Tibial nerve (tissue), 4 donors: ENCODE measurements at regions not wholly inside any gene's neighbourhood (a gene's known extent, or its start where the extent isn't known, plus 50 kb on each side); places are given as distances from the start of the nearest gene placed in this dataset.

Experiments used
- DNase-seq, 2 donors: peaks; one replicate each; pipeline ENCODE4 v3.0.0-alpha.2; 2019; ENCODE audit warnings: low spot score in 2 of 2
- H3K27ac ChIP-seq, 4 donors: fragments of 200-600 bp; sonication (generic) in 3 of 4; one replicate each; pipeline ENCODE4 v1.5.1; 2017 to 2019; ENCODE audit warnings: mild to moderate bottlenecking in 1 of 4
- H3K27me3 ChIP-seq, 2 donors: fragments of 200-600 bp; sonication (generic) in 1 of 2; one replicate each; pipeline versions ENCODE4 v1.5.1 to v1.6.0; 2017 to 2019
- H3K36me3 ChIP-seq, 3 donors: fragments of 200-600 bp; sonication (generic); one replicate each; pipeline ENCODE4 v1.5.1; 2018 to 2019
- H3K4me1 ChIP-seq, 4 donors: fragments of 200-600 bp; sonication (generic) in 3 of 4; one replicate each; pipeline ENCODE4 v1.5.1; 2017 to 2019
- H3K4me3 ChIP-seq, 4 donors: fragments of 200-600 bp; sonication (generic) in 3 of 4; one replicate each; pipeline ENCODE4 v1.5.1; 2017 to 2019; ENCODE audit warnings: mild to moderate bottlenecking in 1 of 4, moderate library complexity in 1 of 4
- H3K9me3 ChIP-seq, 4 donors: fragments of 200-600 bp; sonication (generic) in 3 of 4; one replicate each; pipeline ENCODE4 v1.5.1; 2017 to 2019
- CTCF ChIP-seq, 5 experiments: fragments of 200-600 bp in 3 of 5; fragments of 450-650 bp in 2 of 5; sonication (generic) in 3 of 5; IDR thresholded peaks; one replicate each; pipeline ENCODE4 v1.5.1; 2016 to 2019; ENCODE audit warnings: antibody characterized with exemption in 5 of 5, mild to moderate bottlenecking in 3 of 5, moderate library complexity in 2 of 5
- EP300 ChIP-seq, 2 donors: sonication (generic); formaldehyde crosslinking; IDR thresholded peaks; one replicate each; pipeline ENCODE4 v1.6.1; 2017; ENCODE audit warnings: antibody characterized with exemption in 2 of 2, mild to moderate bottlenecking in 1 of 2
- POLR2A ChIP-seq, 2 donors: fragments of 450-650 bp; IDR thresholded peaks; one replicate each; pipeline ENCODE4 v1.6.1; 2017; ENCODE audit warnings: antibody characterized with exemption in 2 of 2, mild to moderate bottlenecking in 2 of 2, moderate library complexity in 2 of 2
- WGBS, 2 donors: methylation state at CpG; one replicate each; pipeline ENCODE4 v1.1.5; 2018; 5-methylcytosine and 5-hydroxymethylcytosine counted together

- TF ChIP-seq POLR2A (IDR thresholded peaks at IDR 0.05) (peak; percentile 7 to 36), CTCF (IDR thresholded peaks at IDR 0.05) (peak in 1 of 5 experiments; percentile 6), EP300 (IDR thresholded peaks at IDR 0.05) (peak in 1 of 2 donors; percentile 75)
- no peak for DNase-seq
- Histone ChIP-seq H3K36me3 (no peaks in the 10 kb centered on the region), H3K27me3 (peaks cover 0 to 5% of the 10 kb centered on the region in 2 donors), H3K4me1 (peaks cover 0 to 9% (median 0%) of the 10 kb centered on the region in 4 donors), H3K27ac (peak overlapping the region; percentile 12 to 85 (median 70)), H3K4me3 (peak overlapping the region; percentile 19 to 55 (median 33)), H3K9me3 (no peaks in the 10 kb centered on the region)
- 4 to 9% methylated on average over 20 to 47 of the region's 47 CpGs for WGBS, 2 donors
Measured at GRCh38 chr7:12111422-12112405, 99.4 kb upstream of the TMEM106B start.

GRCh38 chr7:12117170-12117569 lies 93.9 kb upstream of the TMEM106B start:
- H3K4me3 ChIP-seq: no peak overlapping the region
- no peaks in the 10 kb centered on the region for H3K27me3 ChIP-seq
- no peak overlapping the region for H3K27ac ChIP-seq
- TF ChIP-seq EP300 (IDR thresholded peaks at IDR 0.05): no peak
- TF ChIP-seq CTCF (IDR thresholded peaks at IDR 0.05): no peak
- TF ChIP-seq POLR2A (IDR thresholded peaks at IDR 0.05): no peak
- WGBS, 2 donors: 71 to 91% methylated on average over 2 of the region's 2 CpGs
- no peak for DNase-seq
- no peaks in the 10 kb centered on the region for H3K9me3 ChIP-seq
- no peaks in the 10 kb centered on the region for H3K4me1 ChIP-seq
- no peaks in the 10 kb centered on the region for H3K36me3 ChIP-seq

GRCh38 chr7:12119620-12120303 lies 91.3 kb upstream of the TMEM106B start:
- WGBS, 2 donors: 60 to 68% methylated on average over 4 of the region's 4 CpGs
- DNase-seq: no peak
- Histone ChIP-seq H3K27me3 (no peaks in the 10 kb centered on the region), H3K9me3 (no peaks in the 10 kb centered on the region), H3K27ac (no peak overlapping the region), H3K4me3 (no peak overlapping the region), H3K4me1 (no peaks in the 10 kb centered on the region), H3K36me3 (no peaks in the 10 kb centered on the region)
- TF ChIP-seq CTCF (IDR thresholded peaks at IDR 0.05) (no peak), POLR2A (IDR thresholded peaks at IDR 0.05) (no peak), EP300 (IDR thresholded peaks at IDR 0.05) (no peak)

- H3K9me3 ChIP-seq: no peaks in the 10 kb centered on the region
- DNase-seq: no peak
- no peak overlapping the region for H3K4me3 ChIP-seq
- no peak for TF ChIP-seq POLR2A (IDR thresholded peaks at IDR 0.05)
- TF ChIP-seq EP300 (IDR thresholded peaks at IDR 0.05): no peak
- TF ChIP-seq CTCF (IDR thresholded peaks at IDR 0.05): no peak
- WGBS, 2 donors: 37 to 43% methylated on average over 1 of the region's 1 CpG
- H3K27ac ChIP-seq: no peak overlapping the region
- H3K4me1 ChIP-seq: no peaks in the 10 kb centered on the region
- H3K36me3 ChIP-seq: no peaks in the 10 kb centered on the region
- no peaks in the 10 kb centered on the region for H3K27me3 ChIP-seq
Measured at GRCh38 chr7:12120632-12121031, 90.5 kb upstream of the TMEM106B start.

GRCh38 chr7:12123172-12123571 lies 87.9 kb upstream of the TMEM106B start:
- H3K9me3 ChIP-seq: no peaks in the 10 kb centered on the region
- no peak overlapping the region for H3K4me3 ChIP-seq
- TF ChIP-seq POLR2A (IDR thresholded peaks at IDR 0.05) (no peak), EP300 (IDR thresholded peaks at IDR 0.05) (no peak), CTCF (IDR thresholded peaks at IDR 0.05) (no peak)
- 79 to 81% methylated on average over 1 of the region's 1 CpG for WGBS, 2 donors
- H3K27me3 ChIP-seq: no peaks in the 10 kb centered on the region
- no peak for DNase-seq
- no peaks in the 10 kb centered on the region for H3K36me3 ChIP-seq
- no peaks in the 10 kb centered on the region for H3K4me1 ChIP-seq
- no peak overlapping the region for H3K27ac ChIP-seq
